ENCODE measurements at regions not wholly inside any gene's neighbourhood (a gene's known extent, or its start where the extent isn't known, plus 50 kb on each side); places are given as distances from the start of the nearest gene placed in this dataset.

DNA sequence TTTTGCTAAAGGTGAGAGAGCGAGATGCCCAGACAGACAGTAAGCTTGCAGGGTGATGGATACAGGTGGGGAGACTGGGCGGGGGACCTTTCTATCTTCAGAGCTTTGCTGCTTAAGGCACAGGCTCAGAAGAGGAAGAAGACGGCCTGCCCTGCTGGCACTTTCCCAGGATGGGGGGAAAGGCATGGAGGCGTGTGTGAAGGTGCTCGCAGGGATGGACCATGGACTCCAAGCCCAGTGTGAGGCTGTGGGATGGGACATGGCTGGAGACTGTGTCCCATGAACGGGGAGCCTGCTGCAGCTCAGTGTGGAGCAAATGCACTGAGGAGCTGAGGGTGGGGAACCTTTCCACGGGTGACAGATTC, 243.2 kb upstream of the IRX4 start:
- CTCF ChIA-PET (ENCODE audit: partially characterized antibody): interaction anchor here (0.7 to 4.9 kb wide), 6 partner anchors 9 to 60 kb away, joined by 3 to 26 read pairs (median 4); no protein-coding TSS in a partner anchor
- no peak overlapping the region for H2BK20ac ChIP-seq (ENCODE audit: low read length)
- H3K56ac ChIP-seq (replicated peaks; ENCODE audit: insufficient read length, low read depth, low read length): no peak overlapping the region
- DNase-seq (ENCODE audit: low read depth in 1 of 2, low spot score in 2 of 2): no peak
- no peak overlapping the region for H3K18ac ChIP-seq (ENCODE audit: extremely low read depth, low read length)
- POLR2A ChIA-PET (ENCODE audit: partially characterized antibody): no interaction called here
- no peak overlapping the region for H3K4ac ChIP-seq (replicated peaks; ENCODE audit: insufficient read length, low read depth, low read length)
- no peak overlapping the region for H3K4me2 ChIP-seq (ENCODE audit: insufficient read depth in 1 of 2, low read depth in 2 of 2, low read length in 2 of 2)
- no peak overlapping the region for H3K4me3 ChIP-seq (ENCODE audit: extremely low read depth in 1 of 4, insufficient read depth in 2 of 4, low read depth in 3 of 4, low read length in 4 of 4)
- no peak overlapping the region for H3K23ac ChIP-seq (ENCODE audit: insufficient read length)
- no peak overlapping the region for H2BK5ac ChIP-seq (ENCODE audit: low read depth, low read length)
- H3K27me3 ChIP-seq (replicated peaks in 1 of 4; ENCODE audit: control insufficient read depth in 3 of 4, extremely low read depth in 1 of 4, insufficient read depth in 3 of 4, low read length in 3 of 4): no peaks in the 10 kb centered on the region
- no peak overlapping the region for H2BK15ac ChIP-seq (ENCODE audit: low read length)
- TF ChIP-seq, protein P1, sequence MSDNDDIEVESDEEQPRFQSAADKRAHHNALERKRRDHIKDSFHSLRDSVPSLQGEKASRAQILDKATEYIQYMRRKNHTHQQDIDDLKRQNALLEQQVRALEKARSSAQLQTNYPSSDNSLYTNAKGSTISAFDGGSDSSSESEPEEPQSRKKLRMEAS (IDR thresholded peaks at IDR 0.05): no peak
- TF ChIP-seq, protein P2, sequence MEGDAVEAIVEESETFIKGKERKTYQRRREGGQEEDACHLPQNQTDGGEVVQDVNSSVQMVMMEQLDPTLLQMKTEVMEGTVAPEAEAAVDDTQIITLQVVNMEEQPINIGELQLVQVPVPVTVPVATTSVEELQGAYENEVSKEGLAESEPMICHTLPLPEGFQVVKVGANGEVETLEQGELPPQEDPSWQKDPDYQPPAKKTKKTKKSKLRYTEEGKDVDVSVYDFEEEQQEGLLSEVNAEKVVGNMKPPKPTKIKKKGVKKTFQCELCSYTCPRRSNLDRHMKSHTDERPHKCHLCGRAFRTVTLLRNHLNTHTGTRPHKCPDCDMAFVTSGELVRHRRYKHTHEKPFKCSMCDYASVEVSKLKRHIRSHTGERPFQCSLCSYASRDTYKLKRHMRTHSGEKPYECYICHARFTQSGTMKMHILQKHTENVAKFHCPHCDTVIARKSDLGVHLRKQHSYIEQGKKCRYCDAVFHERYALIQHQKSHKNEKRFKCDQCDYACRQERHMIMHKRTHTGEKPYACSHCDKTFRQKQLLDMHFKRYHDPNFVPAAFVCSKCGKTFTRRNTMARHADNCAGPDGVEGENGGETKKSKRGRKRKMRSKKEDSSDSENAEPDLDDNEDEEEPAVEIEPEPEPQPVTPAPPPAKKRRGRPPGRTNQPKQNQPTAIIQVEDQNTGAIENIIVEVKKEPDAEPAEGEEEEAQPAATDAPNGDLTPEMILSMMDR (IDR thresholded peaks at IDR 0.05; ENCODE audit: control extremely low read depth in 1 of 3, insufficient read depth in 1 of 3, low read depth in 1 of 3, low read length in 3 of 3): no peak
- no peak for TF ChIP-seq SP4 (IDR thresholded peaks at IDR 0.05; ENCODE audit: low read length)
- no peak for TF ChIP-seq MAFK (IDR thresholded peaks at IDR 0.05; ENCODE audit: low read depth, low read length)
- no peak for TF ChIP-seq BCL11A (IDR thresholded peaks at IDR 0.05; ENCODE audit: low read depth in 2 of 2, low read length in 2 of 2)
- TF ChIP-seq, protein P3, sequence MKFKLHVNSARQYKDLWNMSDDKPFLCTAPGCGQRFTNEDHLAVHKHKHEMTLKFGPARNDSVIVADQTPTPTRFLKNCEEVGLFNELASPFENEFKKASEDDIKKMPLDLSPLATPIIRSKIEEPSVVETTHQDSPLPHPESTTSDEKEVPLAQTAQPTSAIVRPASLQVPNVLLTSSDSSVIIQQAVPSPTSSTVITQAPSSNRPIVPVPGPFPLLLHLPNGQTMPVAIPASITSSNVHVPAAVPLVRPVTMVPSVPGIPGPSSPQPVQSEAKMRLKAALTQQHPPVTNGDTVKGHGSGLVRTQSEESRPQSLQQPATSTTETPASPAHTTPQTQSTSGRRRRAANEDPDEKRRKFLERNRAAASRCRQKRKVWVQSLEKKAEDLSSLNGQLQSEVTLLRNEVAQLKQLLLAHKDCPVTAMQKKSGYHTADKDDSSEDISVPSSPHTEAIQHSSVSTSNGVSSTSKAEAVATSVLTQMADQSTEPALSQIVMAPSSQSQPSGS (IDR thresholded peaks at IDR 0.05; ENCODE audit: low read length): no peak
- no peak for TF ChIP-seq NRF1 (IDR thresholded peaks at IDR 0.05; ENCODE audit: low read depth, low read length)
- H2AFZ ChIP-seq (ENCODE audit: low read length): peak overlapping the region; percentile 13; the same call in 1 of the 2 replicates
- H3K27ac ChIP-seq (ENCODE audit: low read depth, low read length): no peak overlapping the region
- no peak overlapping the region for H2BK12ac ChIP-seq (ENCODE audit: low read depth, low read length)
- no peaks in the 10 kb centered on the region for H3K9me3 ChIP-seq (ENCODE audit: insufficient read depth in 2 of 2, low read depth in 1 of 2, low read length in 1 of 2)
- H2BK120ac ChIP-seq (replicated peaks; ENCODE audit: low read depth, low read length): no peak overlapping the region
- H3K79me2 ChIP-seq (ENCODE audit: control insufficient read depth in 1 of 2, insufficient read depth in 2 of 2, low read length in 2 of 2): no peaks in the 10 kb centered on the region
- H4K20me1 ChIP-seq (replicated peaks in 1 of 2; ENCODE audit: control insufficient read depth in 1 of 2, insufficient read depth in 2 of 2, low read length in 2 of 2): no peaks in the 10 kb centered on the region
- H2AK5ac ChIP-seq (ENCODE audit: low read depth, low read length): no peak overlapping the region
- no peak for FAIRE-seq
- no peaks in the 10 kb centered on the region for H3K79me1 ChIP-seq (ENCODE audit: low read depth, low read length)
- no peak overlapping the region for H4K5ac ChIP-seq (ENCODE audit: insufficient read length, low read depth, low read length)
- H3K23me2 ChIP-seq (ENCODE audit: low read depth, low read length): no peaks in the 10 kb centered on the region
- H4K91ac ChIP-seq (replicated peaks; ENCODE audit: insufficient read length, low read length): no peak overlapping the region
- no peaks in the 10 kb centered on the region; a peak in 1 of 7 replicates for H3K4me1 ChIP-seq (replicated peaks in 1 of 4; ENCODE audit: control insufficient read depth in 3 of 4, insufficient read depth in 4 of 4, low read length in 3 of 4)
- H3K36me3 ChIP-seq (ENCODE audit: control insufficient read depth in 2 of 4, insufficient read depth in 4 of 4, low read length in 3 of 4): no peaks in the 10 kb centered on the region
- no peak overlapping the region for H4K8ac ChIP-seq (ENCODE audit: extremely low read depth, insufficient read depth, low read length)
- 85% methylated on average over 7 of the region's 7 CpGs; no CpG with 5 or more reads in 1 of the 2 experiments for WGBS, 2 experiments (ENCODE audit: extremely low coverage in 1 of 2, insufficient coverage in 1 of 2, insufficient read length in 1 of 2, insufficient replicate concordance in 2 of 2, low coverage in 1 of 2, low lambda C conversion rate in 2 of 2, missing lambda C conversion rate in 1 of 2)
- H3K14ac ChIP-seq (ENCODE audit: insufficient read length): no peak overlapping the region
- H3K9ac ChIP-seq (replicated peaks in 1 of 4; ENCODE audit: extremely low read depth in 1 of 4, low read depth in 3 of 4, low read length in 3 of 4): no peak overlapping the region

Data from H1 (cell line).